Right lobe of liver (tissue), 6 donors: ENCODE measurements at regions not wholly inside any gene's neighbourhood (a gene's known extent, or its start where the extent isn't known, plus 50 kb on each side); places are given as distances from the start of the nearest gene placed in this dataset.
A peak's percentile ranks its signal among the peaks of the same experiment; 100 is the strongest.

ENCODE experiments used
- ATAC-seq, 4 donors: fragments of 200-7000 bp; cut with Tn5 transposase; one replicate each; pipeline ENCODE4 v1.9.1; 2020; ENCODE audit warnings: mild to moderate bottlenecking in 4 of 4, moderate library complexity in 4 of 4
- DNase-seq, 3 donors: peaks; one replicate each; pipeline ENCODE4 v3.0.0-alpha.2; 2020
- H3K27ac ChIP-seq, 3 donors: fragments of 200-600 bp; one replicate each; pipeline ENCODE4 v1.8.0; 2022
- H3K27me3 ChIP-seq, 2 donors: fragments of 200-600 bp; one replicate each; pipeline ENCODE4 v1.8.0; 2022
- H3K36me3 ChIP-seq, 4 donors: fragments of 200-600 bp; sonication (generic) in 1 of 4; one replicate each; pipeline versions ENCODE4 v1.5.1 to v1.8.0; 2017 to 2022; ENCODE audit warnings: control low read depth in 1 of 4
- H3K4me1 ChIP-seq, 4 donors: fragments of 200-600 bp; sonication (generic) in 1 of 4; one replicate each; pipeline versions ENCODE4 v1.5.1 to v1.8.0; 2017 to 2022; ENCODE audit warnings: control low read depth in 1 of 4
- H3K4me3 ChIP-seq, 3 donors: fragments of 200-600 bp; one replicate each; pipeline ENCODE4 v1.8.0; 2022
- H3K9me3 ChIP-seq, 4 donors: fragments of 200-600 bp; sonication (generic) in 1 of 4; one replicate each; pipeline versions ENCODE4 v1.5.1 to v1.8.0; 2017 to 2022; ENCODE audit warnings: control low read depth in 1 of 4
- POLR2A ChIP-seq: fragments of 450-650 bp; IDR thresholded peaks from one replicate; pipeline ENCODE4 v1.6.1; 2017; ENCODE audit warnings: antibody characterized with exemption, mild to moderate bottlenecking
- WGBS: methylation state at CpG from one replicate; pipeline ENCODE4 v1.1.6; 2018; ENCODE audit warnings: low coverage, low lambda C conversion rate; ENCODE audit not compliant: insufficient coverage; ENCODE audit errors: missing lambda C conversion rate; 5-methylcytosine and 5-hydroxymethylcytosine counted together
- intact Hi-C, 2 donors: fragments of 100-400 bp; cut with DNase I; formaldehyde crosslinking; loops; one replicate each; pipeline versions ENCODE4 v1.11.2 to v1.14.1; 2022
- TF ChIP-seq, protein P1 (sequence below), 4 donors: fragments of 200-600 bp in 3 of 4; fragments of 450-650 bp in 1 of 4; IDR thresholded peaks; one replicate each; pipeline versions ENCODE4 v1.5.1 to v1.8.0; 2016 to 2022; ENCODE audit warnings: antibody characterized with exemption in 4 of 4, mild to moderate bottlenecking in 2 of 4
- donor health status: DM: no; HTN: yes; CAD: no.
- donor health status: DM: no; HTN: no; CAD: no.
- donor health status: DM: no; HTN: no; CAD: no.
- donor health status: DM: no; HTN: yes; CAD: no.
- donor health status: DM: no; HTN: yes; CAD: no.

DNA sequence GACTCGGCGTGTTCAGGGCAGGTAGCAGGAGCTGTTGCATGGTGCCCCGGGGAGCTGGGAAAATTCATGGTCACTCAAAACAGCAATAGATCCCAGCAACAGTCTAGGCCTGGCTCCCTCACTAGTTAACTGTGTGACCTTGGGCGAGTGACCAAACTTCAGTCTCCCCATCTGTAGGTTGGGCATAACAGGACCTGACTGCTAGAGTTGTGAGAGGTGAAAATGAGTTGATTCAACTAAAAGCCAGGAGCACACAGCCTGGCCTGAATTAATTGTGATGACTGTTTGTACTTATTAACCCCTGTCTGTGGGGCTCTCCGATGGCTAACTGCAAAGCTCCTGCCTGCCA is 306.9 kb downstream of the SOX9 start:
- TF ChIP-seq, protein P1, sequence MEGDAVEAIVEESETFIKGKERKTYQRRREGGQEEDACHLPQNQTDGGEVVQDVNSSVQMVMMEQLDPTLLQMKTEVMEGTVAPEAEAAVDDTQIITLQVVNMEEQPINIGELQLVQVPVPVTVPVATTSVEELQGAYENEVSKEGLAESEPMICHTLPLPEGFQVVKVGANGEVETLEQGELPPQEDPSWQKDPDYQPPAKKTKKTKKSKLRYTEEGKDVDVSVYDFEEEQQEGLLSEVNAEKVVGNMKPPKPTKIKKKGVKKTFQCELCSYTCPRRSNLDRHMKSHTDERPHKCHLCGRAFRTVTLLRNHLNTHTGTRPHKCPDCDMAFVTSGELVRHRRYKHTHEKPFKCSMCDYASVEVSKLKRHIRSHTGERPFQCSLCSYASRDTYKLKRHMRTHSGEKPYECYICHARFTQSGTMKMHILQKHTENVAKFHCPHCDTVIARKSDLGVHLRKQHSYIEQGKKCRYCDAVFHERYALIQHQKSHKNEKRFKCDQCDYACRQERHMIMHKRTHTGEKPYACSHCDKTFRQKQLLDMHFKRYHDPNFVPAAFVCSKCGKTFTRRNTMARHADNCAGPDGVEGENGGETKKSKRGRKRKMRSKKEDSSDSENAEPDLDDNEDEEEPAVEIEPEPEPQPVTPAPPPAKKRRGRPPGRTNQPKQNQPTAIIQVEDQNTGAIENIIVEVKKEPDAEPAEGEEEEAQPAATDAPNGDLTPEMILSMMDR (IDR thresholded peaks at IDR 0.05): no peak
- no peak for TF ChIP-seq POLR2A
- WGBS: 89% methylated on average over 3 of the region's 5 CpGs
- Histone ChIP-seq H3K27ac (no peak overlapping the region), H3K27me3 (no peaks in the 10 kb centered on the region), H3K9me3 (no peaks in the 10 kb centered on the region), H3K4me1 (no peaks in the 10 kb centered on the region), H3K4me3 (no peak overlapping the region), H3K36me3 (no peaks in the 10 kb centered on the region)
- ATAC-seq: no peak
- DNase-seq: no peak
- intact Hi-C loops: no loop called here

DNA sequence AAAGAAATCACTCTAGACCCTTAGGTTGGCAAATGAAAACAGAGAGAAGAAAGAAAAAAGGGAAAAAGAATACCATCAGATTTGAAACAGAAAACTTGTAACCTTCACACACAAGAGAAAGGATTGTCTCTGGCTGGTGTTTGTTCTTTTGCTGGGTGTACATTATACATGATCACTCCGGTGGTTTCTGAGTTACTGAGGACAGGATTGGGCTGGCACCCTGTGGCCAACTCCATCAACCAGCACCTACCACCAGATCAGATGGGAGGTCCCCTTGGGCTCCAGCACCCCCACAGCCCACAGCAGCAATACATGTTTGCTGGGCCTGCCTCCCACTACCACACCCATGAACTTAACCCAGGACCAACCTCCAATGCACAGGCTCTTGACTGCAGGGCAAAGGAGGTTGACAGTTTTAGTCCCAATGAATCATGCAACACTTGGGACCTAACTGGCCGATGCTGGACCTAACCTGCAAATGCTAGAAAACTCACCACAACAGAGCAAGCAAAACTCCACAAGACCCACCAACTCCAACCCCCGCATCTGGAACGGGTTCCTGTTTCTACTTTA is 308.3 kb downstream of the SOX9 start:
- H3K36me3 ChIP-seq: no peaks in the 10 kb centered on the region
- H3K4me3 ChIP-seq: no peak overlapping the region
- H3K27ac ChIP-seq: no peak overlapping the region
- 100% methylated on average over 1 of the region's 4 CpGs for WGBS
- no peaks in the 10 kb centered on the region for H3K9me3 ChIP-seq
- H3K27me3 ChIP-seq: no peaks in the 10 kb centered on the region
- H3K4me1 ChIP-seq: no peaks in the 10 kb centered on the region
- DNase-seq (no peak), ATAC-seq (no peak)
- intact Hi-C loops: no loop called here
- no peak for TF ChIP-seq POLR2A
- TF ChIP-seq, protein P1 (IDR thresholded peaks at IDR 0.05): no peak

DNA sequence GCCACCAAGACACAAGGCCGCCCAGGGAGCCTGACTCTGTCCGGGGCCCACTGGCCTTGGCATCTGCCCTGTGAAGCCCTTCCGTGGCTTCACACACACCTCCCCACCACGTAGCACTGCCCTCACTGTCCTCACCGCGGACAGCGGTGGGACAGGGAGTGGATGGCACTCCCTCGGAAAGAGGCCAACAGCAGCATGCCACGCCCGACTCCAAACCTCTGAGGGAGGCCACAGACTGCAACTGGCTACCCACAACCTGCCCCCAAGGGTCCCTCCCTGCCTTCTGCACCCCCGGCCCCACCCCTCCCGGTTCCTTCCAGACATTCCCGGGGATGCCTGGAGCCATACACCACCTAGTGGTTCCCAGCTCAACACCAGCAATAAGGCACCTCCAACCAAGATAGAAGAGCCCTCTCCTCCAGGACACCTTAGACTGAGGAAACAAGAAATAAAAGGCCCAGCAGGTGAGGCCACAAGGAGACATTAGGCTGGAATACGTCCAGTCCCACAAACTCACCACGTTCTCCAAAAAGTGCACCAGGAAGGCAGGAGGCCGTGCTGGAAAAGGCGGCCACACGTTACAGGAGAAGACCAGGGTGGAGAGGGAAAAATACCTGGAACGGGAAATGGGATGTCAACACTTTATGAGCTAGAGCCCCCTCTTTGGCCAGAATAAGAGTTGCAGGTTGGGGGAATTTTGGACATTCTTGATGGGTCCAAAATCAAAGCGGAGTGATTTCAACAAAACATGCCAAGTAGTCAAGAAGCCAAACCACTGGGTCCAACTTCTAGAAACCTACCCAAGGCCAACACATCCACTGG is 310.0 kb downstream of the SOX9 start:
- H3K27me3 ChIP-seq: no peaks in the 10 kb centered on the region
- intact Hi-C loops: no loop called here
- H3K27ac ChIP-seq: no peak overlapping the region
- TF ChIP-seq, protein P1 (IDR thresholded peaks at IDR 0.05): no peak
- no peak for TF ChIP-seq POLR2A
- no peak overlapping the region for H3K4me3 ChIP-seq
- H3K36me3 ChIP-seq: no peaks in the 10 kb centered on the region
- DNase-seq: no peak
- 54% methylated on average over 12 of the region's 20 CpGs for WGBS
- no peaks in the 10 kb centered on the region for H3K4me1 ChIP-seq
- ATAC-seq: peak in 1 of 4 donors; percentile 35
- H3K9me3 ChIP-seq: no peaks in the 10 kb centered on the region

DNA sequence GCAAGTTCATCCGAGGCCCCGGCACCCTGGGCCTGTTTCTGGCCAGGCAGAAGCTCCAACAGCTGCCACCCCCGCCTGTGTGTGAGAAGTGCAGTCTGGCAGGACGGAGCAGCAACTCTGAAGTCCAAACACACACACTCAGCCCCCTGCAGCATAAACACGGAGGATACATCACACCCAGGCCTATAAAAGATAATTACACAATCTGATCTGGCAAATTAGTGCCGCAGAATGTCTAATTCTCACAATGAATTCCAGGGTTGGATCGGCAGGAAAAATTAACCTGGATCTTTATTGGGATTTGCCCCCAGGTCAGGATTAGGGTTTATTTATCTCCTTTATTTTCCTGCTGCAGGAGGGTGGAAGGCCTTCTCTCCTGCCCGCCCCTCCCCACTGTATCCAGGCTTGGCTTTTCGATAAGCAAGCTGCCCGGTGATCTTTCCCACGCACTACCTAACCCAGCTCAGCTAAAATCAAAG is 311.4 kb downstream of the SOX9 start:
- Histone ChIP-seq H3K4me1 (no peaks in the 10 kb centered on the region), H3K36me3 (no peaks in the 10 kb centered on the region), H3K27me3 (no peaks in the 10 kb centered on the region), H3K4me3 (no peak overlapping the region), H3K9me3 (no peaks in the 10 kb centered on the region), H3K27ac (no peak overlapping the region)
- intact Hi-C loops: no loop called here
- no peak for DNase-seq
- TF ChIP-seq POLR2A: no peak
- TF ChIP-seq, protein P1 (IDR thresholded peaks at IDR 0.05): no peak
- 56% methylated on average over 11 of the region's 11 CpGs for WGBS
- ATAC-seq: no peak
